ENCODE measurements at regions not wholly inside any gene's neighbourhood (a gene's known extent, or its start where the extent isn't known, plus 50 kb on each side); places are given as distances from the start of the nearest gene placed in this dataset.

GRCh38 chr13:95386370-95386769 is 85.1 kb upstream of the ABCC4 start:
- Histone ChIP-seq H3K9me3 (ENCODE audit: control insufficient read depth in 2 of 2, low read length in 2 of 2) (no peaks in the 10 kb centered on the region), H3K9ac (ENCODE audit: low read depth in 1 of 2, low read length in 2 of 2) (no peak overlapping the region), H3K36me3 (ENCODE audit: control insufficient read depth in 2 of 2, insufficient read depth in 2 of 2, low read length in 2 of 2) (no peaks in the 10 kb centered on the region), H3K4me3 (ENCODE audit: low read length in 2 of 2) (no peak overlapping the region), H3K4me1 (ENCODE audit: control insufficient read depth in 2 of 2, insufficient read depth in 2 of 2, low read length in 2 of 2) (peaks cover 0 to 2% of the 10 kb centered on the region in 2 donors), H3K27me3 (ENCODE audit: control insufficient read depth in 2 of 2, insufficient read depth in 2 of 2, low read length in 2 of 2) (peaks cover 0 to 3% of the 10 kb centered on the region in 2 donors), H3K27ac (ENCODE audit: low read depth in 2 of 2, low read length in 2 of 2) (no peak overlapping the region)

GRCh38 chr13:95387733-95388207 is 86.5 kb upstream of the ABCC4 start:
- H3K27ac ChIP-seq (ENCODE audit: low read depth in 2 of 2, low read length in 2 of 2), result no peak overlapping the region
- peaks cover 2 to 3% of the 10 kb centered on the region in 2 donors for H3K27me3 ChIP-seq (ENCODE audit: control insufficient read depth in 2 of 2, insufficient read depth in 2 of 2, low read length in 2 of 2)
- no peak overlapping the region for H3K9ac ChIP-seq (ENCODE audit: low read depth in 1 of 2, low read length in 2 of 2)
- H3K4me1 ChIP-seq (ENCODE audit: control insufficient read depth in 2 of 2, insufficient read depth in 2 of 2, low read length in 2 of 2), result peaks cover 0 to 2% of the 10 kb centered on the region in 2 donors
- H3K4me3 ChIP-seq (ENCODE audit: low read length in 2 of 2), result no peak overlapping the region
- no peaks in the 10 kb centered on the region for H3K9me3 ChIP-seq (ENCODE audit: control insufficient read depth in 2 of 2, low read length in 2 of 2)
- H3K36me3 ChIP-seq (ENCODE audit: control insufficient read depth in 2 of 2, insufficient read depth in 2 of 2, low read length in 2 of 2), result no peaks in the 10 kb centered on the region

- peaks cover 0 to 2% of the 10 kb centered on the region in 2 donors for H3K4me1 ChIP-seq (ENCODE audit: control insufficient read depth in 2 of 2, insufficient read depth in 2 of 2, low read length in 2 of 2)
- peaks cover 2 to 3% of the 10 kb centered on the region in 2 donors for H3K27me3 ChIP-seq (ENCODE audit: control insufficient read depth in 2 of 2, insufficient read depth in 2 of 2, low read length in 2 of 2)
- H3K27ac ChIP-seq (ENCODE audit: low read depth in 2 of 2, low read length in 2 of 2), result no peak overlapping the region
- H3K4me3 ChIP-seq (ENCODE audit: low read length in 2 of 2), result no peak overlapping the region
- no peak overlapping the region for H3K9ac ChIP-seq (ENCODE audit: low read depth in 1 of 2, low read length in 2 of 2)
- no peaks in the 10 kb centered on the region for H3K36me3 ChIP-seq (ENCODE audit: control insufficient read depth in 2 of 2, insufficient read depth in 2 of 2, low read length in 2 of 2)
- no peaks in the 10 kb centered on the region for H3K9me3 ChIP-seq (ENCODE audit: control insufficient read depth in 2 of 2, low read length in 2 of 2)
Observed at GRCh38 chr13:95388420-95389079, 87.3 kb upstream of the ABCC4 start.

GRCh38 chr13:95391362-95391761 is 90.1 kb upstream of the ABCC4 start:
- Histone ChIP-seq H3K9ac (ENCODE audit: low read depth in 1 of 2, low read length in 2 of 2) (no peak overlapping the region), H3K27me3 (ENCODE audit: control insufficient read depth in 2 of 2, insufficient read depth in 2 of 2, low read length in 2 of 2) (peaks cover 2 to 3% of the 10 kb centered on the region in 2 donors), H3K4me3 (ENCODE audit: low read length in 2 of 2) (no peak overlapping the region)

GRCh38 chr13:95391785-95392184 is 90.5 kb upstream of the ABCC4 start:
- Histone ChIP-seq H3K36me3 (ENCODE audit: control insufficient read depth in 2 of 2, insufficient read depth in 2 of 2, low read length in 2 of 2) (no peaks in the 10 kb centered on the region), H3K9me3 (ENCODE audit: control insufficient read depth in 2 of 2, low read length in 2 of 2) (no peaks in the 10 kb centered on the region), H3K4me1 (ENCODE audit: control insufficient read depth in 2 of 2, insufficient read depth in 2 of 2, low read length in 2 of 2) (peaks cover 0 to 2% of the 10 kb centered on the region in 2 donors), H3K4me3 (ENCODE audit: low read length in 2 of 2) (no peak overlapping the region), H3K27ac (ENCODE audit: low read depth in 2 of 2, low read length in 2 of 2) (no peak overlapping the region), H3K27me3 (ENCODE audit: control insufficient read depth in 2 of 2, insufficient read depth in 2 of 2, low read length in 2 of 2) (peaks cover 2 to 3% of the 10 kb centered on the region in 2 donors), H3K9ac (ENCODE audit: low read depth in 1 of 2, low read length in 2 of 2) (no peak overlapping the region)

More at GRCh38 chr13:95391362-95391761, 90.1 kb upstream of the ABCC4 start:
- Histone ChIP-seq H3K4me1 (ENCODE audit: control insufficient read depth in 2 of 2, insufficient read depth in 2 of 2, low read length in 2 of 2) (peaks cover 0 to 2% of the 10 kb centered on the region in 2 donors), H3K9me3 (ENCODE audit: control insufficient read depth in 2 of 2, low read length in 2 of 2) (no peaks in the 10 kb centered on the region), H3K27ac (ENCODE audit: low read depth in 2 of 2, low read length in 2 of 2) (no peak overlapping the region), H3K36me3 (ENCODE audit: control insufficient read depth in 2 of 2, insufficient read depth in 2 of 2, low read length in 2 of 2) (no peaks in the 10 kb centered on the region)

- no peaks in the 10 kb centered on the region for H3K36me3 ChIP-seq (ENCODE audit: control insufficient read depth in 2 of 2, insufficient read depth in 2 of 2, low read length in 2 of 2)
- H3K9me3 ChIP-seq (ENCODE audit: control insufficient read depth in 2 of 2, low read length in 2 of 2), result no peaks in the 10 kb centered on the region
- H3K4me1 ChIP-seq (ENCODE audit: control insufficient read depth in 2 of 2, insufficient read depth in 2 of 2, low read length in 2 of 2), result peaks cover 0 to under 1% of the 10 kb centered on the region in 2 donors
- no peak overlapping the region for H3K9ac ChIP-seq (ENCODE audit: low read depth in 1 of 2, low read length in 2 of 2)
- H3K27me3 ChIP-seq (ENCODE audit: control insufficient read depth in 2 of 2, insufficient read depth in 2 of 2, low read length in 2 of 2), result peaks cover 2 to 3% of the 10 kb centered on the region in 2 donors
- no peak overlapping the region for H3K4me3 ChIP-seq (ENCODE audit: low read length in 2 of 2)
- no peak overlapping the region for H3K27ac ChIP-seq (ENCODE audit: low read depth in 2 of 2, low read length in 2 of 2)
Observed at GRCh38 chr13:95392597-95392996, 91.3 kb upstream of the ABCC4 start.

- Histone ChIP-seq H3K9me3 (ENCODE audit: control insufficient read depth in 2 of 2, low read length in 2 of 2) (no peaks in the 10 kb centered on the region), H3K27me3 (ENCODE audit: control insufficient read depth in 2 of 2, insufficient read depth in 2 of 2, low read length in 2 of 2) (peaks cover 0 to 3% of the 10 kb centered on the region in 2 donors), H3K36me3 (ENCODE audit: control insufficient read depth in 2 of 2, insufficient read depth in 2 of 2, low read length in 2 of 2) (no peaks in the 10 kb centered on the region), H3K4me1 (ENCODE audit: control insufficient read depth in 2 of 2, insufficient read depth in 2 of 2, low read length in 2 of 2) (peaks cover 5% of the 10 kb centered on the region in 2 donors), H3K27ac (ENCODE audit: low read depth in 2 of 2, low read length in 2 of 2) (no peak overlapping the region), H3K9ac (ENCODE audit: low read depth in 1 of 2, low read length in 2 of 2) (no peak overlapping the region), H3K4me3 (ENCODE audit: low read length in 2 of 2) (peak overlapping the region; percentile 56 to 62)
Observed at GRCh38 chr13:95403349-95404140, 102.3 kb upstream of the ABCC4 start.

- no peak overlapping the region for H3K27ac ChIP-seq (ENCODE audit: low read depth in 2 of 2, low read length in 2 of 2)
- no peaks in the 10 kb centered on the region for H3K36me3 ChIP-seq (ENCODE audit: control insufficient read depth in 2 of 2, insufficient read depth in 2 of 2, low read length in 2 of 2)
- H3K9ac ChIP-seq (ENCODE audit: low read depth in 1 of 2, low read length in 2 of 2), result no peak overlapping the region
- H3K4me3 ChIP-seq (ENCODE audit: low read length in 2 of 2), result peak overlapping the region; percentile 56 to 62
- peaks cover 5% of the 10 kb centered on the region in 2 donors for H3K4me1 ChIP-seq (ENCODE audit: control insufficient read depth in 2 of 2, insufficient read depth in 2 of 2, low read length in 2 of 2)
- H3K9me3 ChIP-seq (ENCODE audit: control insufficient read depth in 2 of 2, low read length in 2 of 2), result no peaks in the 10 kb centered on the region
- H3K27me3 ChIP-seq (ENCODE audit: control insufficient read depth in 2 of 2, insufficient read depth in 2 of 2, low read length in 2 of 2), result peaks cover 0 to 3% of the 10 kb centered on the region in 2 donors
Observed at GRCh38 chr13:95404141-95404882, 103.1 kb upstream of the ABCC4 start.

GRCh38 chr13:95406176-95406575 is 104.9 kb upstream of the ABCC4 start:
- peaks cover 5% of the 10 kb centered on the region in 2 donors for H3K4me1 ChIP-seq (ENCODE audit: control insufficient read depth in 2 of 2, insufficient read depth in 2 of 2, low read length in 2 of 2)
- H3K4me3 ChIP-seq (ENCODE audit: low read length in 2 of 2), result no peak overlapping the region
- H3K27ac ChIP-seq (ENCODE audit: low read depth in 2 of 2, low read length in 2 of 2), result no peak overlapping the region
- peaks cover 0 to 3% of the 10 kb centered on the region in 2 donors for H3K27me3 ChIP-seq (ENCODE audit: control insufficient read depth in 2 of 2, insufficient read depth in 2 of 2, low read length in 2 of 2)
- H3K36me3 ChIP-seq (ENCODE audit: control insufficient read depth in 2 of 2, insufficient read depth in 2 of 2, low read length in 2 of 2), result no peaks in the 10 kb centered on the region
- H3K9me3 ChIP-seq (ENCODE audit: control insufficient read depth in 2 of 2, low read length in 2 of 2), result no peaks in the 10 kb centered on the region
- H3K9ac ChIP-seq (ENCODE audit: low read depth in 1 of 2, low read length in 2 of 2), result no peak overlapping the region

All from mucosa of rectum (tissue), 2 donors.